HEK293 (cell line): ENCODE measurements at regions not wholly inside any gene's neighbourhood (a gene's known extent, or its start where the extent isn't known, plus 50 kb on each side); places are given as distances from the start of the nearest gene placed in this dataset.

Experiments used
- CTCF ChIP-seq: fragments of 450-650 bp; formaldehyde crosslinking; IDR thresholded peaks from 2 replicates; pipeline ENCODE4 v1.5.1; 2016; ENCODE audit warnings: missing biosample characterization, missing genetic modification characterization
- ZBTB10 ChIP-seq: fragments of 450-650 bp; formaldehyde crosslinking; IDR thresholded peaks from 2 replicates; pipeline ENCODE4 v1.5.1; 2016; ENCODE audit warnings: missing biosample characterization, missing genetic modification characterization
- TF ChIP-seq, protein P1 (sequence below): fragments of 450-650 bp; formaldehyde crosslinking; IDR thresholded peaks from 2 replicates; pipeline ENCODE4 v1.5.1; 2016; ENCODE audit warnings: missing biosample characterization, missing genetic modification characterization

GRCh38 chr10:105986486-105986885 is 1178.0 kb downstream of the SORCS1 start:
- no peak for TF ChIP-seq CTCF
- TF ChIP-seq, protein P1, sequence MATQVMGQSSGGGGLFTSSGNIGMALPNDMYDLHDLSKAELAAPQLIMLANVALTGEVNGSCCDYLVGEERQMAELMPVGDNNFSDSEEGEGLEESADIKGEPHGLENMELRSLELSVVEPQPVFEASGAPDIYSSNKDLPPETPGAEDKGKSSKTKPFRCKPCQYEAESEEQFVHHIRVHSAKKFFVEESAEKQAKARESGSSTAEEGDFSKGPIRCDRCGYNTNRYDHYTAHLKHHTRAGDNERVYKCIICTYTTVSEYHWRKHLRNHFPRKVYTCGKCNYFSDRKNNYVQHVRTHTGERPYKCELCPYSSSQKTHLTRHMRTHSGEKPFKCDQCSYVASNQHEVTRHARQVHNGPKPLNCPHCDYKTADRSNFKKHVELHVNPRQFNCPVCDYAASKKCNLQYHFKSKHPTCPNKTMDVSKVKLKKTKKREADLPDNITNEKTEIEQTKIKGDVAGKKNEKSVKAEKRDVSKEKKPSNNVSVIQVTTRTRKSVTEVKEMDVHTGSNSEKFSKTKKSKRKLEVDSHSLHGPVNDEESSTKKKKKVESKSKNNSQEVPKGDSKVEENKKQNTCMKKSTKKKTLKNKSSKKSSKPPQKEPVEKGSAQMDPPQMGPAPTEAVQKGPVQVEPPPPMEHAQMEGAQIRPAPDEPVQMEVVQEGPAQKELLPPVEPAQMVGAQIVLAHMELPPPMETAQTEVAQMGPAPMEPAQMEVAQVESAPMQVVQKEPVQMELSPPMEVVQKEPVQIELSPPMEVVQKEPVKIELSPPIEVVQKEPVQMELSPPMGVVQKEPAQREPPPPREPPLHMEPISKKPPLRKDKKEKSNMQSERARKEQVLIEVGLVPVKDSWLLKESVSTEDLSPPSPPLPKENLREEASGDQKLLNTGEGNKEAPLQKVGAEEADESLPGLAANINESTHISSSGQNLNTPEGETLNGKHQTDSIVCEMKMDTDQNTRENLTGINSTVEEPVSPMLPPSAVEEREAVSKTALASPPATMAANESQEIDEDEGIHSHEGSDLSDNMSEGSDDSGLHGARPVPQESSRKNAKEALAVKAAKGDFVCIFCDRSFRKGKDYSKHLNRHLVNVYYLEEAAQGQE (tag by site-specific recombination): no peak
- TF ChIP-seq ZBTB10 (tag by site-specific recombination): no peak
